ENCODE measurements at regions not wholly inside any gene's neighbourhood (a gene's known extent, or its start where the extent isn't known, plus 50 kb on each side); places are given as distances from the start of the nearest gene placed in this dataset.

DNA sequence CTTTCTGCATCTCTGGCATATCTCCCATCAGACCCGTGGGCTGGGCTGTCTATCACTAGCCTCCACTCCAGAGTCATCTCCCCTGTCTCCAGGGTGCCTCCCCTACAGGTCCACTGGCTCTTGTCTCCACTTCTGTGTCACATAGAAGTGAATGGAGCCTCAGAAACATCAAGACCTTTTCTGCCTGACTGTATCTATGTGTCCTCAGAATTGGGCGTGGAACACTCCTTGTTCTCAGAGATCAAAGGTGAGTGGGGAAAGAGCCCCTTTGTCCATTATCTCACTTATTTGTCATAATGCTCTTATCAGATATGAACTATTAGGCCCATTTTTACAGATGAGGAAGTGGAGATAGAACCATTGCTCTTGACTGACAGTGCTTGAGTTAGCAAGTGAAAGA, 211.0 kb downstream of the CYRIA start:
- TF ChIP-seq, protein P1, sequence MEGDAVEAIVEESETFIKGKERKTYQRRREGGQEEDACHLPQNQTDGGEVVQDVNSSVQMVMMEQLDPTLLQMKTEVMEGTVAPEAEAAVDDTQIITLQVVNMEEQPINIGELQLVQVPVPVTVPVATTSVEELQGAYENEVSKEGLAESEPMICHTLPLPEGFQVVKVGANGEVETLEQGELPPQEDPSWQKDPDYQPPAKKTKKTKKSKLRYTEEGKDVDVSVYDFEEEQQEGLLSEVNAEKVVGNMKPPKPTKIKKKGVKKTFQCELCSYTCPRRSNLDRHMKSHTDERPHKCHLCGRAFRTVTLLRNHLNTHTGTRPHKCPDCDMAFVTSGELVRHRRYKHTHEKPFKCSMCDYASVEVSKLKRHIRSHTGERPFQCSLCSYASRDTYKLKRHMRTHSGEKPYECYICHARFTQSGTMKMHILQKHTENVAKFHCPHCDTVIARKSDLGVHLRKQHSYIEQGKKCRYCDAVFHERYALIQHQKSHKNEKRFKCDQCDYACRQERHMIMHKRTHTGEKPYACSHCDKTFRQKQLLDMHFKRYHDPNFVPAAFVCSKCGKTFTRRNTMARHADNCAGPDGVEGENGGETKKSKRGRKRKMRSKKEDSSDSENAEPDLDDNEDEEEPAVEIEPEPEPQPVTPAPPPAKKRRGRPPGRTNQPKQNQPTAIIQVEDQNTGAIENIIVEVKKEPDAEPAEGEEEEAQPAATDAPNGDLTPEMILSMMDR (IDR thresholded peaks at IDR 0.05; ENCODE audit: low read depth, low read length) = no peak
- TF ChIP-seq POLR2A (IDR thresholded peaks at IDR 0.05; ENCODE audit: extremely low read depth, insufficient read length) (no peak), MAX (IDR thresholded peaks at IDR 0.05; ENCODE audit: low read depth, low read length) (no peak), MYC (IDR thresholded peaks at IDR 0.05; ENCODE audit: low read depth, low read length) (no peak)

All from NB4 (cell line).